Adrenal gland (tissue), 9 donors: ENCODE measurements at regions not wholly inside any gene's neighbourhood (a gene's known extent, or its start where the extent isn't known, plus 50 kb on each side); places are given as distances from the start of the nearest gene placed in this dataset.

Source experiments
- DNase-seq, 7 donors: peaks; one replicate each; pipeline ENCODE4 v3.0.0-alpha.2; 2019 to 2020
- H3K27ac ChIP-seq, 5 donors: fragments of 200-600 bp; sonication (generic) in 4 of 5; 1 replicate in 3 of 5; 2 replicates in 2 of 5; pipeline versions ENCODE4 v1.5.1 to v1.8.0; 2016 to 2020; ENCODE audit warnings: mild to moderate bottlenecking in 1 of 5
- H3K27me3 ChIP-seq: fragments of 200-600 bp; 2 replicates; pipeline ENCODE4 v1.8.0; 2021
- H3K36me3 ChIP-seq, 2 donors: fragments of 200-600 bp; replicated peaks in 1 of 2; 1 replicate in 1 of 2; 2 replicates in 1 of 2; pipeline versions ENCODE4 v1.5.1 to v1.8.0; 2018 to 2022
- H3K4me1 ChIP-seq, 2 donors: fragments of 200-600 bp; replicated peaks in 1 of 2; 1 replicate in 1 of 2; 2 replicates in 1 of 2; pipeline versions ENCODE4 v1.5.1 to v1.8.0; 2018 to 2021
- H3K4me3 ChIP-seq, 4 donors: fragments of 200-600 bp; sonication (generic) in 3 of 4; one replicate each; pipeline ENCODE4 v1.5.1; 2016 to 2018
- H3K9me3 ChIP-seq, 3 donors: fragments of 200-600 bp; sonication (generic) in 1 of 3; replicated peaks in 1 of 3; 1 replicate in 2 of 3; 2 replicates in 1 of 3; pipeline versions ENCODE4 v1.5.1 to v1.8.0; 2016 to 2021
- POLR2A ChIP-seq, 2 donors: fragments of 450-650 bp; IDR thresholded peaks; one replicate each; pipeline ENCODE4 v1.6.1; 2017; ENCODE audit warnings: antibody characterized with exemption in 2 of 2, mild to moderate bottlenecking in 2 of 2, moderate library complexity in 1 of 2
- WGBS, 4 donors: extraction: QIAGEN DNeasy Blood & Tissue Kit in 2 of 4; methylation state at CpG; one replicate each; pipeline versions ENCODE4 v1.1.5 to v1.1.7; 2013 to 2017; 5-methylcytosine and 5-hydroxymethylcytosine counted together
- intact Hi-C, 2 donors: fragments of 100-400 bp; cut with DNase I; formaldehyde crosslinking; loops; one replicate each; pipeline versions ENCODE4 v1.14.1 to v1.15.0; 2022 to 2023
- TF ChIP-seq, protein P1 (sequence below), 6 experiments: fragments of 450-650 bp in 4 of 6; fragments of 200-600 bp in 2 of 6; sonication (generic) in 1 of 6; IDR thresholded peaks; 1 replicate in 5 of 6; 2 replicates in 1 of 6; pipeline versions ENCODE4 v1.5.1 to v1.8.0; 2016 to 2021; ENCODE audit warnings: antibody characterized with exemption in 6 of 6, mild to moderate bottlenecking in 2 of 6, moderate library complexity in 1 of 6
- donor health status: healthy with polysubstance abuse.
- donor health status: Bipolar disorder and iron deficiency.
- donor health status: DM: yes; HTN: yes; CAD: no.
- donor health status: DM: no; HTN: no; CAD: no.
- donor health status: DM: no; HTN: no; CAD: no.

DNA sequence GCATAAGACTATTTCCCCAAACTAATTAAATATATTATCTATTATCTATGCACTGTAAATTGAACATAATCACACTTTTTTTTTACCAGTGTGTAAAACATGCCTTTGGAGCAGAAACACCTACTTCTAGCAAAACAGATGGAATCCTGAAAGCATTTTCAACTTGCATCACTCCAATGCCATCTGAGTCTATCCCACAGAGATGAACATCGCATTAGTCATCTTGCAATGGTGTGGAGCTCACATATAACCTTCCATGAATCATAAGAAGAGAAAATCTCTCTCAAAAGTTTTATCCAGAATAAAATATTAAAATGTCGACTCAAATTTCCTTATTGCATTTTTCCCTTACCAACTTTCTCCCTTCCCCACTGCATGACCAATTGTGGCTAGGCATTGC, 406.7 kb upstream of the ACTRT1 start:
- intact Hi-C loops = no loop called here
- Histone ChIP-seq H3K27me3 (no peaks in the 10 kb centered on the region), H3K36me3 (no peaks in the 10 kb centered on the region), H3K27ac (no peak overlapping the region), H3K4me1 (no peaks in the 10 kb centered on the region), H3K9me3 (no peaks in the 10 kb centered on the region), H3K4me3 (no peak overlapping the region)
- DNase-seq = no peak
- TF ChIP-seq, protein P1, sequence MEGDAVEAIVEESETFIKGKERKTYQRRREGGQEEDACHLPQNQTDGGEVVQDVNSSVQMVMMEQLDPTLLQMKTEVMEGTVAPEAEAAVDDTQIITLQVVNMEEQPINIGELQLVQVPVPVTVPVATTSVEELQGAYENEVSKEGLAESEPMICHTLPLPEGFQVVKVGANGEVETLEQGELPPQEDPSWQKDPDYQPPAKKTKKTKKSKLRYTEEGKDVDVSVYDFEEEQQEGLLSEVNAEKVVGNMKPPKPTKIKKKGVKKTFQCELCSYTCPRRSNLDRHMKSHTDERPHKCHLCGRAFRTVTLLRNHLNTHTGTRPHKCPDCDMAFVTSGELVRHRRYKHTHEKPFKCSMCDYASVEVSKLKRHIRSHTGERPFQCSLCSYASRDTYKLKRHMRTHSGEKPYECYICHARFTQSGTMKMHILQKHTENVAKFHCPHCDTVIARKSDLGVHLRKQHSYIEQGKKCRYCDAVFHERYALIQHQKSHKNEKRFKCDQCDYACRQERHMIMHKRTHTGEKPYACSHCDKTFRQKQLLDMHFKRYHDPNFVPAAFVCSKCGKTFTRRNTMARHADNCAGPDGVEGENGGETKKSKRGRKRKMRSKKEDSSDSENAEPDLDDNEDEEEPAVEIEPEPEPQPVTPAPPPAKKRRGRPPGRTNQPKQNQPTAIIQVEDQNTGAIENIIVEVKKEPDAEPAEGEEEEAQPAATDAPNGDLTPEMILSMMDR (IDR thresholded peaks at IDR 0.05) = no peak
- no peak for TF ChIP-seq POLR2A (IDR thresholded peaks at IDR 0.05)
- 60 to 89% (median 73%) methylated on average over 2 of the region's 2 CpGs for WGBS, 4 donors

- no peak overlapping the region for H3K27ac ChIP-seq
- 68 to 84% (median 78%) methylated on average over 2 of the region's 2 CpGs for WGBS, 4 donors
- H3K36me3 ChIP-seq = no peaks in the 10 kb centered on the region
- no peak overlapping the region for H3K4me3 ChIP-seq
- H3K27me3 ChIP-seq = no peaks in the 10 kb centered on the region
- TF ChIP-seq, protein P1 (IDR thresholded peaks at IDR 0.05) = no peak
- no peak for TF ChIP-seq POLR2A (IDR thresholded peaks at IDR 0.05)
- no peak for DNase-seq
- intact Hi-C loops = no loop called here
- H3K4me1 ChIP-seq = no peaks in the 10 kb centered on the region
- no peaks in the 10 kb centered on the region for H3K9me3 ChIP-seq
Measured at GRCh38 chrX:128457674-128458073, 405.5 kb upstream of the ACTRT1 start.

DNA sequence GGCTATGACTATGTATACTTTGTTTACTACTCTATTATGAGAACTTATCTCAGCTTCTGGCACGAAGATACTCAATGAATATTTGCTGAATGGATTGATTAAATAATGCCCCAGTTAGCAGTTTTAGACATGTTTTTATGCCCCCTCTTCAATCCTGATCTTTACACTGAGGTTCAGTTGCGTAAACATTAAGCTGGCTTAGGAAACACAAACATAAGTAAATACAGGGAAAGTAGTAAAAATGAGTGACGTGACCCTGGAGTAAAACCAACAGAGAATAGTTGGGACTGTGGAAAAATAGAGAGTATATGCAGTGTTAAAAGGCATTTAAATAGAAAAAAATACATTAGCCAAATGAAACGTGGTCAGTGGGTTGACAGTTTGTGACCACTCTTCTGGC, 387.0 kb upstream of the ACTRT1 start:
- no peaks in the 10 kb centered on the region for H3K4me1 ChIP-seq
- H3K9me3 ChIP-seq = no peaks in the 10 kb centered on the region
- H3K27me3 ChIP-seq = no peaks in the 10 kb centered on the region
- WGBS, 4 donors = 48 to 70% (median 60%) methylated on average over 4 of the region's 4 CpGs
- no peak overlapping the region for H3K4me3 ChIP-seq
- intact Hi-C loops = no loop called here
- H3K27ac ChIP-seq = no peak overlapping the region
- no peak for DNase-seq
- H3K36me3 ChIP-seq = no peaks in the 10 kb centered on the region
- no peak for TF ChIP-seq POLR2A (IDR thresholded peaks at IDR 0.05)
- TF ChIP-seq, protein P1 (IDR thresholded peaks at IDR 0.05) = no peak

GRCh38 chrX:128438082-128438481, 385.9 kb upstream of the ACTRT1 start:
- no peak overlapping the region for H3K27ac ChIP-seq
- H3K4me1 ChIP-seq = no peaks in the 10 kb centered on the region
- H3K36me3 ChIP-seq = no peaks in the 10 kb centered on the region
- no peak for TF ChIP-seq POLR2A (IDR thresholded peaks at IDR 0.05)
- TF ChIP-seq, protein P1 (IDR thresholded peaks at IDR 0.05) = no peak
- intact Hi-C loops = no loop called here
- no peak for DNase-seq
- no peaks in the 10 kb centered on the region for H3K9me3 ChIP-seq
- 52 to 77% (median 67%) methylated on average over 4 of the region's 4 CpGs for WGBS, 4 donors
- no peak overlapping the region for H3K4me3 ChIP-seq
- no peaks in the 10 kb centered on the region for H3K27me3 ChIP-seq
